Activated CD4-positive, alpha-beta T cell treated with anti-CD3 and anti-CD28 coated beads for 1 hour (primary cell): ENCODE measurements at regions not wholly inside any gene's neighbourhood (a gene's known extent, or its start where the extent isn't known, plus 50 kb on each side); places are given as distances from the start of the nearest gene placed in this dataset.

Experiments
- DNase-seq: peaks from one replicate; pipeline ENCODE4 v3.0.0-alpha.2; 2020

GRCh38 chr1:60573726-60574409 is 500.3 kb upstream of the C1orf87 start:
- no peak for DNase-seq

- no peak for DNase-seq
Measured at GRCh38 chr1:60573121-60573520, 499.6 kb upstream of the C1orf87 start.

GRCh38 chr1:60572378-60572777 is 498.8 kb upstream of the C1orf87 start:
- DNase-seq: no peak

- no peak for DNase-seq
Measured at GRCh38 chr1:60571811-60572210, 498.2 kb upstream of the C1orf87 start.

- no peak for DNase-seq
Measured at GRCh38 chr1:60569189-60569588, 495.6 kb upstream of the C1orf87 start.

- no peak for DNase-seq
Measured at GRCh38 chr1:60567256-60567655, 493.7 kb upstream of the C1orf87 start.

GRCh38 chr1:60564916-60565750 is 491.6 kb upstream of the C1orf87 start:
- DNase-seq: no peak

- no peak for DNase-seq
Measured at GRCh38 chr1:60563777-60564535, 490.4 kb upstream of the C1orf87 start.

- DNase-seq: no peak
Measured at GRCh38 chr1:60562740-60563139, 489.2 kb upstream of the C1orf87 start.

- DNase-seq: no peak
Measured at GRCh38 chr1:60560701-60561100, 487.1 kb upstream of the C1orf87 start.

GRCh38 chr1:60558236-60558635 is 484.7 kb upstream of the C1orf87 start:
- DNase-seq: no peak

GRCh38 chr1:60553730-60554129 is 480.2 kb upstream of the C1orf87 start:
- DNase-seq: no peak

- DNase-seq: no peak
Measured at GRCh38 chr1:60547821-60548220, 474.3 kb upstream of the C1orf87 start.

- DNase-seq: no peak
Measured at GRCh38 chr1:60541831-60542532, 468.4 kb upstream of the C1orf87 start.

GRCh38 chr1:60540141-60540540 is 466.6 kb upstream of the C1orf87 start:
- no peak for DNase-seq

GRCh38 chr1:60535713-60536112 is 462.1 kb upstream of the C1orf87 start:
- no peak for DNase-seq

GRCh38 chr1:60527567-60527966 is 454.0 kb upstream of the C1orf87 start:
- no peak for DNase-seq

GRCh38 chr1:60516996-60517395 is 443.4 kb upstream of the C1orf87 start:
- no peak for DNase-seq

- no peak for DNase-seq
Measured at GRCh38 chr1:60510162-60510561, 436.6 kb upstream of the C1orf87 start.

GRCh38 chr1:60504206-60504840 is 430.8 kb upstream of the C1orf87 start:
- DNase-seq: no peak

GRCh38 chr1:60503266-60503925 is 429.8 kb upstream of the C1orf87 start:
- DNase-seq: no peak

- no peak for DNase-seq
Measured at GRCh38 chr1:60502506-60502905, 428.9 kb upstream of the C1orf87 start.
